Superior temporal gyrus (tissue), 1 donor: ENCODE measurements at regions not wholly inside any gene's neighbourhood (a gene's known extent, or its start where the extent isn't known, plus 50 kb on each side); places are given as distances from the start of the nearest gene placed in this dataset.

Experiments used
- DNase-seq: peaks from one replicate; pipeline ENCODE4 v3.0.0-alpha.2; 2016; ENCODE audit errors: extremely low spot score

GRCh38 chr14:104341532-104342434, 203.4 kb downstream of the KIF26A start:
- no peak for DNase-seq

GRCh38 chr14:104342435-104343293, 204.3 kb downstream of the KIF26A start:
- DNase-seq: no peak

GRCh38 chr14:104343294-104343625, 204.9 kb downstream of the KIF26A start:
- DNase-seq: no peak

DNA sequence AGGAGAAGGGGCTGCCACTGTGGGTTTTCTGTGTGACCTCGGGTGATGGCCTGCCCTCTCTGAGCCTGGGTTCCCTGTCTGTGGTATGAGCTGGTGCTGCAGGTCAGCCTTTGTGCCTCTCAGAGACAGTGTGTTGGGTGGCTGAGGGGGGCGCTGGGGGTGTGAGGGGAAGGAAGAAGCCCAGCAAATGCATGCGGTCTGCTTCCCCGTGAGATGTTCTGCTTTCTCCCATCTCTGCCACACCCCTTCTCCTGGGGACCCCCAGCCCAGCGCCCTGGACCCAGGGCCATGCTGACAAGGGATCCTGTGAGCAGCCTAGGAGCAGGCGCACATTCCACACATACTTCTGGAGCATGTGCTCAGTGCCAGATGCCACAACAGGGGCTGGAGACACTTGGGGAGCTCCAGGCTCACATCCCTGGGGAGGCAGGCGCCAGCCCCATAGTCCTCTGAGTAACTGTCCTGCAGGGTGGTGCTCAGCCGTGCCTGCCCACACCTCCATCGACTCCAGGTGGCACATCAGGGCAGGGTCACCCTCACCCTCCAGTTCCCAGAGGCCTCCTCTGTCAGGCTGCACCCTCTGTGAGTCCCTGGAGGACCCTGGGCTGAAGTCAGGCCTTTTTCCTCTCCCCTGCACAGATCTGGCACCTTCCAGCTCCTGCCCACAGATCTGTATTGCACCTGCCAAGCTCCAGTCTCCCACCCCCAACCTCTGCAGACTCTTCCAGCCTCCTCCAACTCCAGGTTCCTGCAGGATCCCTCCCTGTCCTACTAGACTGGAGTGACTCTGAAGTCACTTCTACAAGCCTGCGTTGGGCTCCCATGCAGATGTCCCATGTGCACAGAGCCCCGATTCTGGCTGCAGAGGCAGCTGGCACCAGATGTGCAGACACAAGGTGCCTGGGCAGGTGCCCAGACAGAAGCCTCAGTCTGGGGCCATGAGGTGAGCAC, 205.6 kb downstream of the KIF26A start:
- DNase-seq: no peak

- no peak for DNase-seq
Measured at GRCh38 chr14:104344818-104345620, 206.6 kb downstream of the KIF26A start.

- no peak for DNase-seq
Measured at GRCh38 chr14:104345621-104346462, 207.5 kb downstream of the KIF26A start.

DNA sequence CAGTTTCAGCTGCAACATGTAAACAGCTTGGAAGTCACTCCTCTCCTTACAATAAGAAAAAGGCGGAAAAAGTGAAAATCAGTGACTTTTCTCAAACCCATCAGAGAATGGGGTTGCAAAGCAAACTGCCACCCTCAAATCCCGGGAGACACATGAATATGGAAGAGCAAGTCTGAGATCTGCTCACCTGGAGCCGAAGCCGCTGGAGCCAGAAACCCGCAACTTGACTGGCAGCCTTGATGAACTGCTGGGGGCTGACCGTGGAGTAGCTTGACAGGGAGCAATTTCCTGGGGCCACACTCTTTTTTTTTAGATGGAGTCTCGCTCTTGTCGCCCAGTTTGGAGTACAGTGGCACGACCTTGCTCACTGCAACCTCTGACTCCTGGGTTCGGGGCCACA, 208.2 kb downstream of the KIF26A start:
- DNase-seq: no peak

DNA sequence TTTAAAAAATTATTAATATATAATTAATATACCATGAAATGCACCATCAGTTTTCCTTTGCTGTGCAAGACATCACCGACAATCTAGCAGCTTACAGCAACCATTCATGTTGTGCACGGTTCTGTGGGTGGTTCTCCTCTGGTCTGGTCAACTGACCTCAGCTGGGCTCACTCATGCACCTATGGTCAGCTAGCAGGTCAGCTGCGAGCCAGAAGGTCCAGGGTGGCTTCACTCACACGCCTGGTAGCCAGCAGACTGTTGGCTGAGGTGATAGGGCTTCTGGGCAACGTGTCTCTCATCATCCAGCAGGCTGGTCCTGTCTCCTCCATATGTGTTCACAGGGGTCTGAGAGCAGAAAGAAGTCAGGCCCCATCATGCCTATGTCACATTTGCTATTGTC, 210.4 kb downstream of the KIF26A start:
- DNase-seq: no peak

DNA sequence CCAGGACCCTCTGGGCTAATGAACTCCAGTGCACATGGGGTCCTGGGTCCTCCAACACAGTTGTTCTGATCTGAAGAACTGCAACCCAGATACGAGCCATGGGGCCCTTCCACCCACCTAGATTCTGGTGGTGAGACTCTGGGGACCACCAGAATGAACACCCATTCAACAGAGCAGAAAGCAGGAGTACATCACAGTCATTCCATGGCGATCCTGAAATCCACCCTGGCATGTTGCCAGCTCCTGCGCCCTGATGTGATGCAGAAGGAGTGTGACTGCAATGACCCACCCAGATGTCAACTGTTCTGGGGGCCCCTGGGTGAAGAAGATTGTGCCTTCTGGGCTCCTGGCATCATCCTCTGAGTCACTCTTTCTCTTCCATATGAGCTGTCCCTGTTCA, 211.6 kb downstream of the KIF26A start:
- no peak for DNase-seq

DNA sequence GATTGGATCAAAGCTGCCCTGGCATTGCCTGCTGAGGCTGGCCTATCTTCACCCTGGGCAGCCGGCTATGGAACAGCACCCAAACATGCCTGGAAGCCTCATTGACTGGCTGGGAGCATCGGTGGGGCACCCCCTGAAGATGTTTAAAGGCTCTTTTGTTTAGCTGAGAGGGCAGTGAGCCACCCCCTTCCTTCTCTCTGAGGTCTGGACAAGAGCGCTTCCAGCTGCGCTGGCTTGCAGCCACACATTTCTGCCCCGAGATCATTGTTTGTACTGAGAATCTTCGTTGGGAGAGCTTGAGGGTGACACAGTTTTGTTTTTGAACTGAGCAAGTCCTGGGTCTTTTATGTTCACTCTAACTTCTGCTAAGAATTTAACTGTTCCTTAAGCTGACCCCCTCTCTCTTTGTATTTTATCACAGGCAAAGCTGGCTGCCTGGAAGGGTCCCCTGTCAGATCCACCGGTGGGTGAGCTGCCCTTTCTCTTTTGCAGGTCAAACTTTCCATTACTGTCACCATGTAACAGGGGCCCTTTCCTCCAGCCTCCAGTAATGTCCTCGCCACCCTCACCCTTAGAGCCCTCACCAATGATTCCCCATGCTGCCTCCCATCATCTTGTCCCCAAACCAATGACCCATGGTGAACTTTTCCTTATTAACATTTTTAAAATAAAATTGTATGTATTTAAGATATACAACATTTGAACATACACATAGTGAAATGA, 212.2 kb downstream of the KIF26A start:
- peak; percentile 94 for DNase-seq

- no peak for DNase-seq
Measured at GRCh38 chr14:104351849-104352492, 213.6 kb downstream of the KIF26A start.

DNA sequence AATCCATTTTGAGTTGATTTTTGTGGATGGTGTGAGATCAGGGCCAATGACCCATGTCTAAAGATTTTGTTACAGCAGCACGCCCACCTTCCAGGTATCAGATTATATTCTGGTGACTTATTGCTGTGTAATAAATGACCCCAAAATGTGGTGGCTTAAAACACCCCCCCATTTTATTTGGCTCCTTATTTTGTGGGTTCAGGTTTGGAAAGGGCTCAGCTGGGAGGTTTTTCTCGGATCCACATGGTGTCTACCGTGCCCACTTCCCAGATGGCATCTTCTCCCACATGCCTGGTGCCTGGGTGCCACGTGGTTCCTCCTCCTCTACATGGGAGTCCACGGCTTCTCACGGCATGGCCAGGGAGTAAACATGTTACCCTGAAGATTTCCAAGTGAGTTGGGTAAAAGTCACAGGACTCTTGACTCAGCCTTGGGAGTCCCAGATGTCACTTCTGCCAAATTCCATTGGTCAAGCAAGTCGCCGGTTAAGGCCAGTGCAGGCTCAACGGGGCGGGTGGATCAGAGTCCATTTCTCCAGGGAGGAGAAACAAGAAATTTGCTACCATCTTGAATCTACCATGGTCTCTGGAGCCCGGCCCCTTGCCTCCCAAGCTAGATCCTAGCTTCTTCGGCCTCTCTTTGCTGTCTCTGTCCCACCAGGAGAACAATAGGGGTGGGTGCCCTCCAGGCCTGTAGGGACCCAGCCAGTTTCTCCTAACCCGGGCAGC, 214.3 kb downstream of the KIF26A start:
- no peak for DNase-seq

DNA sequence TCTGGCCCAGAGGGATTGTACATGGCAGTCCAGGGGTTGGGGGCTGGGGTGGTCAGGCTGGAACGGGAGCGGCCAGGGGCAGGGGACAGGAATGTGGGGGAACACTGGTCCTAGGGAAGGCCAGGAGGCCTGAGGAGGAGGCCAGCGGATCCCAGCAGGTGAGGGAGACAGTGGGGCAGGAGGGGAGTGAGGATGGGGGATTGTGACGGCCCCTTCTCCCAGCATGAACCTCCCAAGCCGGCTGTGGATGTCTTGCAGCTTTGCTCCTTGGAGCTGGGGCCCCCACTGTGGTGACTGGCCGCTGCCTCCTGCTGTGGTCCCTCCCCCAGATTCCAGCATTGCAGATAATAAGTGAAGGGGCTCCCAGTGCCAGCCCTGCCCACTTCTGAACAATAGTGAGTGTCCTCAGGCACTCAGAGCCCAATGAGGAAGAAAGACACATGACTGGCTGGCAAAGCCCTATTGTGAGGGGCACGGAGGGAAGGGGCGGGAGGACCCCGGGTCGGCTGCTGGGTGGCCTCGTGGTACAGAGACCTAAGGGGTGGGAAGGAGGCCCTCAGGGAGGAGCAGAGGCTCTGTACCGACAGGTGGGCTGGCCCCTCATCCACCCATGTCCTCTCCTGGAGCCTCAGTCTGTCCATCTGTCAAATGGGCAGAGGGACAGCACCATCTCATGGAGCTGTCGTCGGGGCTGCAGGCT, 215.0 kb downstream of the KIF26A start:
- no peak for DNase-seq

DNA sequence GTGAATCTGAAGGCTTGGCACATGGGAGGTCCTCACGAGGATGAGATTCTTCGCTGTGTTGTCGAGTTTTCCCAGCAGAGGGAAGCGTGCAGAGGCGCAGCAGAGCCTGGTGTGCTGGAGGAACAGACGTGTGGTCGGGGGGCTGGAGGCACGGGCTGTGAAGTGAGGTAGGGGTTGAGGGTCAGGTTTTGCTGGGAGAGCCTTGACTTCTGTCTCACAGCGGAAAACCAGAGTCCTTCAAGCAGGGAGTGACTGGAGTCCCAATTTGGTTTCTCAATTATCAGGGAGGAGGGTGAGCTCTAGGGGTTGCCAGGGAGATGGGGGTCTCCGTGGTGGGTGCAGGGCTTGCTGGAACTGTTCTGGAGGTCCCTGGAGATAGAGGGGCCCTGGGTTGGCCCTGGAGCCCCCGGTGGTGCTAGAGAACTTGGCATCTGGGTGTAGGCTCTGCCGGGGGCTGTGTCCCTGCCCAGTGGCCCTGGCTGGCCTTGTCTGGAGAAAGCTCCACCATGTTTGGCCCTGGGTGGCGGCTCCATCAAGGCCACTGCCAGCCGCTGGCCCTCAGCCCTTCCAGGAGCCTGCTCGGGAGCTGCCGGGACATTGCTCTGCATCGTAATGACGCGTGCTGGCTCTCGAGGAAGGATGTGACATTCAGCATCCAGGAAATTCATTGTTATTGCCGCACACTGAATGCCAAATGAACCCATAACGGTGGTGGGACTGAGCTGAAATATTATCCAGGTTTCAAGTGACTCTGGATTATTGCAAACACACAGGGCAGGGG, 215.7 kb downstream of the KIF26A start:
- no peak for DNase-seq

GRCh38 chr14:104355101-104356019, 217.0 kb downstream of the KIF26A start:
- DNase-seq: no peak
